SU-DHL-6 (cell line): ENCODE measurements at regions not wholly inside any gene's neighbourhood (a gene's known extent, or its start where the extent isn't known, plus 50 kb on each side); places are given as distances from the start of the nearest gene placed in this dataset.

Experiments
- H2AFZ ChIP-seq: fragments of 200-600 bp; sonication (generic); 2 replicates; pipeline ENCODE4 v1.6.1; 2014; ENCODE audit warnings: low read depth, mild to moderate bottlenecking, moderate library complexity, mixed read lengths, antibody characterized with exemption, low read length; ENCODE audit not compliant: severe bottlenecking
- H3F3A ChIP-seq: fragments of 200-600 bp; shearing (Covaris generic); 2 replicates; pipeline ENCODE4 v1.6.0; 2016; ENCODE audit warnings: antibody characterized with exemption, mild to moderate bottlenecking; ENCODE audit not compliant: insufficient read depth
- H3K27ac ChIP-seq: fragments of 200-600 bp; sonication (generic); 2 replicates; pipeline ENCODE4 v1.5.1; 2016; ENCODE audit warnings: low read depth, mild to moderate bottlenecking, low read length, moderate library complexity, mixed read lengths
- H3K27me3 ChIP-seq: fragments of 200-600 bp; sonication (generic), shearing (Covaris generic); 2 replicates; pipeline ENCODE4 v1.6.0; 2014; ENCODE audit warnings: mild to moderate bottlenecking, low read length
- H3K36me3 ChIP-seq: fragments of 200-600 bp; sonication (generic); 2 replicates; pipeline ENCODE4 v1.6.1; 2014; ENCODE audit warnings: mild to moderate bottlenecking, low read length, mixed read lengths
- H3K4me2 ChIP-seq: fragments of 300-600, 200-600 bp; shearing (Covaris generic), sonication (generic); 2 replicates; pipeline ENCODE4 v1.6.0; 2014; ENCODE audit warnings: low read length, low read depth, mild to moderate bottlenecking; ENCODE audit not compliant: poor library complexity, severe bottlenecking
- H3K4me3 ChIP-seq: fragments of 200-600 bp; sonication (generic); 2 replicates; pipeline ENCODE4 v1.5.1; 2014; ENCODE audit warnings: antibody characterized with exemption, low read length, mild to moderate bottlenecking, mixed read lengths; ENCODE audit not compliant: insufficient read depth, poor library complexity, severe bottlenecking
- H3K79me2 ChIP-seq: fragments of 200-600 bp; sonication (generic); 2 replicates; pipeline ENCODE4 v1.6.1; 2014; ENCODE audit warnings: mild to moderate bottlenecking, low read length, moderate library complexity; ENCODE audit not compliant: insufficient read depth
- H3K9ac ChIP-seq: fragments of 200-600 bp; sonication (generic); 2 replicates; pipeline ENCODE4 v1.7.0; 2014; ENCODE audit warnings: mild to moderate bottlenecking, low read length
- H3K9me2 ChIP-seq: fragments of 200-600 bp; sonication (generic); replicated peaks from 2 replicates; pipeline ENCODE4 v1.6.1; 2014; ENCODE audit warnings: low read length; ENCODE audit not compliant: insufficient read depth
- H3K9me3 ChIP-seq: fragments of 200-600 bp; sonication (generic); 2 replicates; pipeline ENCODE4 v1.6.1; 2014; ENCODE audit warnings: low read length, mixed read lengths; ENCODE audit not compliant: insufficient read depth
- H4K20me1 ChIP-seq: fragments of 200-600 bp; sonication (generic); 2 replicates; pipeline ENCODE4 v1.6.1; 2014; ENCODE audit warnings: low read depth, mild to moderate bottlenecking, antibody characterized with exemption, low read length, moderate library complexity, mixed read lengths
- CTCF ChIP-seq: fragments of 200-600 bp; sonication (generic); IDR thresholded peaks from one replicate; pipeline ENCODE4 v1.5.1; 2017; ENCODE audit warnings: antibody characterized with exemption, mild to moderate bottlenecking, low read length, moderate library complexity; ENCODE audit not compliant: insufficient read depth, poor library complexity, severe bottlenecking
- EZH2phosphoT487 ChIP-seq: fragments of 200-600 bp; sonication (generic), shearing (Covaris generic); conservative IDR thresholded peaks from 2 replicates; pipeline ENCODE4 v1.6.1; 2018; ENCODE audit warnings: mild to moderate bottlenecking, antibody characterized with exemption, low read length, moderate library complexity, mixed read lengths

GRCh38 chr1:148354284-148354912, 128.7 kb downstream of the PPIAL4G start:
- H3K4me3 ChIP-seq = no peak overlapping the region
- H3K9me2 ChIP-seq = no peaks in the 10 kb centered on the region
- TF ChIP-seq CTCF (no peak), EZH2phosphoT487 (no peak)
- H4K20me1 ChIP-seq = no peaks in the 10 kb centered on the region
- no peaks in the 10 kb centered on the region for H3K27me3 ChIP-seq
- H3K9me3 ChIP-seq = no peaks in the 10 kb centered on the region
- H2AFZ ChIP-seq = no peak overlapping the region
- no peak overlapping the region for H3K4me2 ChIP-seq
- H3K27ac ChIP-seq = no peak overlapping the region
- H3K79me2 ChIP-seq = no peaks in the 10 kb centered on the region
- no peaks in the 10 kb centered on the region for H3F3A ChIP-seq
- H3K36me3 ChIP-seq = no peaks in the 10 kb centered on the region
- H3K9ac ChIP-seq = no peak overlapping the region

- H3K27ac ChIP-seq = no peak overlapping the region
- no peak overlapping the region for H3K4me3 ChIP-seq
- no peaks in the 10 kb centered on the region for H3K36me3 ChIP-seq
- TF ChIP-seq EZH2phosphoT487 = no peak
- H3K9me2 ChIP-seq = no peaks in the 10 kb centered on the region
- H3K9me3 ChIP-seq = no peaks in the 10 kb centered on the region
- H3K9ac ChIP-seq = no peak overlapping the region
- no peak overlapping the region for H2AFZ ChIP-seq
- H3K4me2 ChIP-seq = no peak overlapping the region
- H4K20me1 ChIP-seq = no peaks in the 10 kb centered on the region
- no peaks in the 10 kb centered on the region for H3K27me3 ChIP-seq
- no peaks in the 10 kb centered on the region for H3K79me2 ChIP-seq
- H3F3A ChIP-seq = no peaks in the 10 kb centered on the region
Measured at GRCh38 chr1:148353461-148354283, 129.4 kb downstream of the PPIAL4G start.

GRCh38 chr1:148352470-148353053, 130.5 kb downstream of the PPIAL4G start:
- Histone ChIP-seq H2AFZ (no peak overlapping the region), H3K4me3 (no peak overlapping the region), H3K9me2 (no peaks in the 10 kb centered on the region), H3K27ac (no peak overlapping the region), H3K79me2 (no peaks in the 10 kb centered on the region), H3K4me2 (no peak overlapping the region), H3K27me3 (no peaks in the 10 kb centered on the region), H4K20me1 (no peaks in the 10 kb centered on the region), H3K36me3 (no peaks in the 10 kb centered on the region), H3F3A (no peaks in the 10 kb centered on the region), H3K9me3 (no peaks in the 10 kb centered on the region), H3K9ac (no peak overlapping the region)
- TF ChIP-seq EZH2phosphoT487 = no peak

- Histone ChIP-seq H4K20me1 (no peaks in the 10 kb centered on the region), H3K9me2 (no peaks in the 10 kb centered on the region), H3K9ac (no peak overlapping the region), H3F3A (no peaks in the 10 kb centered on the region), H3K79me2 (no peaks in the 10 kb centered on the region), H3K36me3 (no peaks in the 10 kb centered on the region), H3K4me2 (no peak overlapping the region), H3K27me3 (no peaks in the 10 kb centered on the region), H3K4me3 (no peak overlapping the region), H2AFZ (no peak overlapping the region), H3K9me3 (no peaks in the 10 kb centered on the region), H3K27ac (no peak overlapping the region)
- no peak for TF ChIP-seq CTCF
- no peak for TF ChIP-seq EZH2phosphoT487
Measured at GRCh38 chr1:148347781-148348180, 135.3 kb downstream of the PPIAL4G start.
